MV-4-11 (cell line): ENCODE measurements at regions not wholly inside any gene's neighbourhood (a gene's known extent, or its start where the extent isn't known, plus 50 kb on each side); places are given as distances from the start of the nearest gene placed in this dataset.
A peak's percentile ranks its signal among the peaks of the same experiment; 100 is the strongest.
"Not testable (repeated sequence)": the region's sequence is repeated elsewhere in the genome, so short reads cannot be mapped to it uniquely, and the experiment has no call there.

Experiments
- DNase-seq: peaks from one replicate; lab custom pipeline; 2025; lab: John Stamatoyannopoulos, UW

GRCh38 chr18:64717026-64717425 is 568.1 kb upstream of the LINC00305 start:
- DNase-seq, result no peak

GRCh38 chr18:64714086-64714485 is 565.2 kb upstream of the LINC00305 start:
- DNase-seq, result no peak

DNA sequence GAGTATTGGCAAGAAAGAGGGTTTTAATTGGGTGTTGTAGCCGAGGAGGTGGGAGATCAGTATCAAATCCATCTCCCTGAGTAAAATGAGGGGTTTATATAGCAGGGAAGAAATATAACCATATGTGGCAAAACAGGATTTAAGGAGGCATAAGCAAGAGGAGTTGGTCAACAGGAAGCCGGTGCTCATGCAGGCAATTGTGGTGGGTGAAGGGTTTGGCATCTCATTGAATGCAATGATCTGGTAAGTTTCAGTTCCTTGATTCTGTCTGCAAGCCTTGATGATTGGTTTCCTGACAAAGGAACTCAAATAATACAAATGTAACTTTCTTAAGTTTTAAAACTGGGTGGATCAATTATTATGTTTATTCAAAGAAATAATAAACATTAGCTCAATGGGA is 564.4 kb upstream of the LINC00305 start:
- DNase-seq, result peak; percentile 97

DNA sequence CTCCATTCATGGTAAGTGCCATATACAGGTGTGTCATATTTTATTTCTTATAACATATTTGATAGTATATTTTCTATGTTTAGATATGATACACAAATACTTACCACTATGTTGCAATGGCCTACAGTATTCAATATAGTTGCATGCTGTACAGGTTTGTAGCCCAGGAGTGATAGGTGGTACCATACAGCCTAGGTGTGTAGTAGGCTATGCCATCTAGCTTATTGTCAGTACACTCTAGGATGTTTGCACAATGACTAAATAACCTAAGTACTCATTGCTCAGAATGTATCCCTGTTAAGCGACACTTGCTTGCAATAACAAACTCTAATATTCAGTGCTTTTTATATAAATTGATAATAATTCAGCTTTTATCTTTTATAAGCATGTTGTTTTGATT is 563.1 kb upstream of the LINC00305 start:
- DNase-seq, result no peak

GRCh38 chr18:64710105-64710861 is 561.4 kb upstream of the LINC00305 start:
- no peak for DNase-seq

DNA sequence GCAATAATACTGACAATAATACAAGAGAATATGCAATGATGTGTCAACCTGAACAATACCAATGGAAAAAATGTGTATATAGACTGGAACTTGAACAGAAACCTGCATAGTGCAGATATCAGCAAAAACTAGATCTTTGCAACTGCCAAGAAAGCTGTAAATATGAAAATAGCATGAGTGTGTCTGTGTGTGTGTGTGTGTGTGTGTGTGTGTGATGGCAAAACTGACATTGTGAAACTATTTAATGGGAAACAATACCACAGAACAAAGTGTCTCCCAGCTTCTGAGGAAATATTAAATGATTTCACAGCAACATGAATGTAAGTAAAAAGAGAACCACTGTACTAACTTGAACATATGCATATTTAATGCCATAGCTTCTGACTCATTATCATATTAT is 558.2 kb upstream of the LINC00305 start:
- peak; percentile 85 for DNase-seq

- no peak for DNase-seq
Observed at GRCh38 chr18:64699081-64699480, 550.2 kb upstream of the LINC00305 start.

DNA sequence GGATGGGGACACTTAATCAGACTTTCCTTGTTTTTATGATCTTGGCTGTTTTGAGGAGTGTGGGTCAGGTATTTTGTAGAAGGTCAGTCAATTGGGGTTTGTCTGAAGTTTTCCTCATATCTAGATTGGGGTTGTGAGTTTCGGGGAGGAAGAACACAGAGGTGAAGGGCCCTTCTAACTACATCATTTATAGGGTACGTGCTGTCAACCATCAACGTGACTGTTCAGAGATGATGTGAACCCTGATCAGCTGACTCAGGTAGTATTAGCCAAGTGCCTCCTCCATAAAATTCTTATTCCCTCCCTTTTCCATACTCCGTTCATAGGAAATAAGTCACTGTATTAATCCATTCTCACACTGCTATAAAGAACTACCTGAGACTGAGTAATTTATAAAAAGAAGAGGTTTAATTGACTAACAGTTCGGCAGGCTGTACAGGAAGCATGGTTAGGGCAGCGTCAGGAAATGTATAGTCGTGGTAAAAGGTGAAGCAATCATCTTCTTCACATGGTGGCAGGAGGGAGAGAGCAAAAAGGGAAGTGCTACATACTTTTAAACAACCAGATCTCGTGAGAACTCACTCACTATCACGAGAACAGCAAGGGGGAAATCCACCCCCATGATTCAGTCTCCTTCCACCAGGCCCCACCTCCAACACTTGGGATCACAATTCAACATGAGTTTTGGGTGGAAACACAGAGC is 547.1 kb upstream of the LINC00305 start:
- peak; percentile 90 for DNase-seq

DNA sequence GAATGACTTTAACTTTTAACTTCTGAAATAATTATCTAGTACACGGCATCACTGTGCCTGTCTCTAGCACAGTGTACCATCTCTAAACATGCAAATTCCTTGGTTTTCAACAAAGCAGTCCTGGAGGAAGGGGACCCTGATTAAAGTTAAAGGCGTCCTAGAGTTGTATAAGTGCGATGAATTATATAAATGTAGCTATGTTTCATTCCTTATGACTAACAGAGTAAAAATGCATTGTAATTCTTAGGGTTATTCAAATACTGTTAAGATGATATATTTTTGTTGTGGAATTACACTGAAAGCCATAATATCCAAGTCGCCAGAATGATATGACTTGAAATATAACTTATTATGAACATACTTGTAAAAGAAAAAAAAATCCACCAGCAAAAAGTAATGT is 544.9 kb upstream of the LINC00305 start:
- DNase-seq, result no peak

GRCh38 chr18:64692826-64693225 is 543.9 kb upstream of the LINC00305 start:
- no peak for DNase-seq

- DNase-seq, result no peak
Observed at GRCh38 chr18:64679121-64679520, 530.2 kb upstream of the LINC00305 start.

DNA sequence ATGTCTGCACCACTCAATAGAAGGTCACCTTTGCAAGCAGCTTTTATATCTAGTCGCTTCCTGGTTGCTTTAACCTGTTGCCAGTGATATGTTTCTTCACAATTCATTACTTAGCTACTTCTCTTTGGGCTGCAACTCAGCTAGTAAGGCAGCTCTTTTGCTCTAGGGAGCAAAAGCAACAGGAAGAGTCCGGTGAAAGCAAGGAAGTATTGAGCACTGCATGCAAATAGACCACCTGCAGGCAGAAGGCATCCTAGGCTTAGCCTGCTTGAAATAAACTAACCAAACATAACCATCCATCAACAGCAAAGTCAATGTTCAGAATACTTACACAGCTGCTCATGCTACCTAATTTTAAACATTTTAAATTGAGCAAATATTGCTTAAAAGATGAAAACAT is 529.2 kb upstream of the LINC00305 start:
- no peak for DNase-seq

GRCh38 chr18:64674694-64675093 is 525.8 kb upstream of the LINC00305 start:
- no peak for DNase-seq

DNA sequence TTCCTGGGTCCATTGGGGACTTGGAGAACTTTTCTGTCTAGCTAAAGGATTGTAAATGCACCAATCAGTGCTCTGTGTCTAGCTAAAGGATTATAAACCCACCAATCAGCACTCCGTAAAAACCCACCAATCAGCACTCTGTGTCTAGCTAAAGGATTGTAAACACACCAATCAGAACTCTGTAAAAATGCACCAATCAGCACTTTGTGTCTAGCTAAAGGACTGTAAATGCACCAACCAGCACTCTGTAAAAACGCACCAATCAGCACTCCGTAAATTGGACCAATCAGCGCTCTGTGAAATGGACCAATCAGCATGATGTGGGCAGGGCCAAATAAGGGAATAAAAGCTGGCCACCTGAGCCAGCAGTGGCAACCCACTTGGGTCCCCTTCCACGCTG is 522.4 kb upstream of the LINC00305 start:
- not testable (repeated sequence) for DNase-seq

- no peak for DNase-seq
Observed at GRCh38 chr18:64668461-64668962, 519.6 kb upstream of the LINC00305 start.

DNA sequence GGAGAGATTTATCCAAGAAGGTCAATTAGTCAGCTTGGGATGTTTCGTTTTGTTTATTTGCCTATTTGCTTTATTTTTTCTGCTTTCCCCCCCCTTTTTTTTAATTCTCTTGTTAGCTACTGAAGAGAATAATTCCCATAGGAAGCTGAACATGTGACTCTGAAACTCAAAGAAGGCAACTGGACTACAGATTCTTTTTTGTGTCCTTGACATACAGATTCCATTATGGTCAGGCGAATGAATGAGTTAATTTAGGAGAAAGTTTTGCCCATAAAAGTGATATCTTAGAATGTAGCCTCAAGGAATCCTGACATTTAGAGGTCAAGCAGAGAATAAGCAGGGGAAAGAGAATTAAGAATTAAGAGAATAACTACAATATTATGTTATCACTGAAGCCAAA is 514.2 kb upstream of the LINC00305 start:
- DNase-seq, result no peak

DNA sequence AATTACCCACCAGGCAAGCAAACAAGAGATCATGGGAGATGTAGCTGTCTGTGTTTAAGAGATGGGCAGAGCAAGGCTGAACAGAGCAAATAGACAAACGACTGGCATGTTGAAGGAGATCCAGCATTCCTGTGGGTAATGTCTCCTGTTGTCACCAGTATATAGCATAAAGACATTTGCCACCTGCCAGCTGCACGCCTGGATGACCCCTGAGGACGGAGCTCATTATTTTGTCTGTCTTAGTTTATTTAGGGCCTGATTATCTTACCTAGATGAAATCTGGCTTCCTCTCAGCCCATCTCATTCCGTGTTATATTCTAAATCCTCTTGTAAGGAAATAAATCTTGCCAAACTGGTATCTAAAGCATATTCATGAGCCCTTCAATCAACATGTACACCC is 510.3 kb upstream of the LINC00305 start:
- no peak for DNase-seq

DNA sequence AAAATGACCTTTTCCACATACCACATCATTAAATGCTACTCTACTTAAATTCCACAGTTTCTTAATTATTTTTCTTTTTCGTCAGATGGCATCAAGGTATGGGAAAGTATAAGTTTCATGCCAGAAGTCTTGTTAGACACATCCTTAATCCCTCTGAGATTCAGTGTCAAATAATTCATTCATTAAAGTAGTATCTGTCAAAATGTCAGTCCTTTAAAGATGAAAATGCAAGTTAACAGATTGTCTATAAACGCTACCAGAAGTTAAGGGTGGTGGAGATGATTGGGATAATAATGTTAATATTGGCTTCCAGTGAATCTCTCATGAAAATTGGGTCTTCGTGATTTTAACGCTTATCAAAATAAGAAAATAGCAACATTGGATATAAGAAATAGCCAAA is 504.2 kb upstream of the LINC00305 start:
- no peak for DNase-seq

GRCh38 chr18:64650068-64650467 is 501.2 kb upstream of the LINC00305 start:
- no peak for DNase-seq

DNA sequence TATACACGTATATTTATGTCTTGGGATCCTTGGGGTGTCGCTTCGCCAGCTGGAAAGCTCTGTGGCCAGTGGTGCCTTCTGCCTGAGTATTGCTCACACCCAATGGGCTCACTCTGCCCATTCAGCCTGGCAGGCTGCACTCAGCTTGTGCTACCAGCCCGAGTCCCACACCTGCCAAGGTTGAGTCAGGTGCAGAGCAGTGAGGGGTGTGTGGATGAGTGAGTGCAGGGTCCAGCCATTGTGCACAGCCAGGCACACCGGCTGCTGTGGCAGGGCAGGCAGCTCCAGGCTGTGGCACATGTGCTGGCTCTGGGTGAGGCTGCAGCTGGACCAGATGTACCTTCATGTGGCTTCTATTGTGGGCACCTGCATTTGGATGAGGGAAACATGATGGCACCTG is 496.9 kb upstream of the LINC00305 start:
- no peak for DNase-seq

DNA sequence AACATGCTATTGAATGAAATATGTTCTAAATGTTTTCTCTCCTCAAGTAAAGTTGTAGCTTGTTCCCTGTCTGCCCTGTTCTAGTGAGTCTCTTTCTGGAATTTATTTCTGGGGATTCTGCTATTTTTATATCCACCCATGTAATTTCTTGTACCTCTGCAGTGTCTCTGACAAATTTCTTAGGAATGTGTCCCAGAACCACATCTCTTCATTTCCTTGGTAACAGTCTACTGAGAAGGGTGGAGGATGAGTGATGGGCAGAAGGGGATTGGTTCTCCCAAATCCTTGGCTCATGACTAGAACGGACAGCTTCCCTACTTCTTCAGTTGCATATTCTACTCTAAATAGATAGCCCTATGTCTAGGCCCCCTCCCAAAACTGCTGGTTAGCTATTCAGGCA is 490.6 kb upstream of the LINC00305 start:
- DNase-seq, result no peak

- no peak for DNase-seq
Observed at GRCh38 chr18:64620971-64621560, 472.2 kb upstream of the LINC00305 start.

GRCh38 chr18:64618390-64618789 is 469.5 kb upstream of the LINC00305 start:
- no peak for DNase-seq
